ENCODE measurements at regions not wholly inside any gene's neighbourhood (a gene's known extent, or its start where the extent isn't known, plus 50 kb on each side); places are given as distances from the start of the nearest gene placed in this dataset.

GRCh38 chr16:79534143-79534542 lies 66.4 kb downstream of the MAF start:
- Mint-ChIP-seq H3K27ac (ENCODE audit: unreplicated experiment) (no peak overlapping the region), H3K4me1 (ENCODE audit: low read depth, unreplicated experiment) (peaks cover 9% of the 10 kb centered on the region), H3K4me3 (ENCODE audit: unreplicated experiment) (no peak overlapping the region), H3K36me3 (ENCODE audit: low read depth, unreplicated experiment) (no peaks in the 10 kb centered on the region), H3K9me3 (ENCODE audit: unreplicated experiment) (no peaks in the 10 kb centered on the region), H3K27me3 (ENCODE audit: low read depth, unreplicated experiment) (no peaks in the 10 kb centered on the region)
- Histone ChIP-seq H3K9ac (ENCODE audit: low read length) (no peak overlapping the region), H3K27me3 (ENCODE audit: insufficient read depth, low read length) (no peaks in the 10 kb centered on the region), H4K20me1 (ENCODE audit: insufficient read depth, low read length) (no peaks in the 10 kb centered on the region), H3K79me2 (ENCODE audit: insufficient read depth, low read length) (no peaks in the 10 kb centered on the region), H3K9me3 (ENCODE audit: insufficient read depth, low read depth, low read length) (no peaks in the 10 kb centered on the region), H2AFZ (ENCODE audit: low read depth, low read length) (no peak overlapping the region), H3K4me3 (ENCODE audit: insufficient read depth, low read depth, low read length) (no peak overlapping the region), H3K27ac (ENCODE audit: low read depth, low read length) (no peak overlapping the region), H3K4me1 (ENCODE audit: insufficient read depth, low read length) (no peaks in the 10 kb centered on the region), H3K4me2 (ENCODE audit: low read length) (no peak overlapping the region), H3K36me3 (ENCODE audit: insufficient read depth, low read length) (no peaks in the 10 kb centered on the region)
- DNase-seq (ENCODE audit: low read depth) (no peak), FAIRE-seq (no peak)
- no peak for TF ChIP-seq EZH2 (IDR thresholded peaks at IDR 0.05; ENCODE audit: insufficient read depth, low read length)
- no peak for TF ChIP-seq CTCF (IDR thresholded peaks at IDR 0.05; ENCODE audit: insufficient read depth, low read depth, low read length)

GRCh38 chr16:79533292-79533691 lies 67.2 kb downstream of the MAF start:
- Histone ChIP-seq H3K9ac (ENCODE audit: low read length) (no peak overlapping the region), H2AFZ (ENCODE audit: low read depth, low read length) (no peak overlapping the region), H3K9me3 (ENCODE audit: insufficient read depth, low read depth, low read length) (no peaks in the 10 kb centered on the region), H3K79me2 (ENCODE audit: insufficient read depth, low read length) (no peaks in the 10 kb centered on the region), H3K4me2 (ENCODE audit: low read length) (no peak overlapping the region), H4K20me1 (ENCODE audit: insufficient read depth, low read length) (no peaks in the 10 kb centered on the region), H3K4me3 (ENCODE audit: insufficient read depth, low read depth, low read length) (no peak overlapping the region), H3K27me3 (ENCODE audit: insufficient read depth, low read length) (no peaks in the 10 kb centered on the region), H3K36me3 (ENCODE audit: insufficient read depth, low read length) (no peaks in the 10 kb centered on the region), H3K27ac (ENCODE audit: low read depth, low read length) (no peak overlapping the region), H3K4me1 (ENCODE audit: insufficient read depth, low read length) (no peaks in the 10 kb centered on the region)
- peaks cover 9% of the 10 kb centered on the region for H3K4me1 Mint-ChIP-seq (ENCODE audit: low read depth, unreplicated experiment)
- no peaks in the 10 kb centered on the region for H3K27me3 Mint-ChIP-seq (ENCODE audit: low read depth, unreplicated experiment)
- no peaks in the 10 kb centered on the region for H3K9me3 Mint-ChIP-seq (ENCODE audit: unreplicated experiment)
- no peaks in the 10 kb centered on the region for H3K36me3 Mint-ChIP-seq (ENCODE audit: low read depth, unreplicated experiment)
- no peak overlapping the region for H3K27ac Mint-ChIP-seq (ENCODE audit: unreplicated experiment)
- no peak for FAIRE-seq
- no peak overlapping the region for H3K4me3 Mint-ChIP-seq (ENCODE audit: unreplicated experiment)
- no peak for DNase-seq (ENCODE audit: low read depth)
- TF ChIP-seq CTCF (IDR thresholded peaks at IDR 0.05; ENCODE audit: insufficient read depth, low read depth, low read length) (no peak), EZH2 (IDR thresholded peaks at IDR 0.05; ENCODE audit: insufficient read depth, low read length) (no peak)

GRCh38 chr16:79532785-79533184 lies 67.8 kb downstream of the MAF start:
- Histone ChIP-seq H4K20me1 (ENCODE audit: insufficient read depth, low read length) (no peaks in the 10 kb centered on the region), H3K9me3 (ENCODE audit: insufficient read depth, low read depth, low read length) (no peaks in the 10 kb centered on the region), H3K4me3 (ENCODE audit: insufficient read depth, low read depth, low read length) (no peak overlapping the region), H3K79me2 (ENCODE audit: insufficient read depth, low read length) (no peaks in the 10 kb centered on the region), H3K36me3 (ENCODE audit: insufficient read depth, low read length) (no peaks in the 10 kb centered on the region), H3K27ac (ENCODE audit: low read depth, low read length) (no peak overlapping the region), H3K27me3 (ENCODE audit: insufficient read depth, low read length) (no peaks in the 10 kb centered on the region), H3K9ac (ENCODE audit: low read length) (no peak overlapping the region), H3K4me1 (ENCODE audit: insufficient read depth, low read length) (no peaks in the 10 kb centered on the region), H2AFZ (ENCODE audit: low read depth, low read length) (no peak overlapping the region), H3K4me2 (ENCODE audit: low read length) (no peak overlapping the region)
- no peaks in the 10 kb centered on the region for H3K36me3 Mint-ChIP-seq (ENCODE audit: low read depth, unreplicated experiment)
- no peak overlapping the region for H3K27ac Mint-ChIP-seq (ENCODE audit: unreplicated experiment)
- FAIRE-seq (no peak), DNase-seq (ENCODE audit: low read depth) (no peak)
- H3K9me3 Mint-ChIP-seq (ENCODE audit: unreplicated experiment): no peaks in the 10 kb centered on the region
- H3K27me3 Mint-ChIP-seq (ENCODE audit: low read depth, unreplicated experiment): no peaks in the 10 kb centered on the region
- TF ChIP-seq EZH2 (IDR thresholded peaks at IDR 0.05; ENCODE audit: insufficient read depth, low read length) (no peak), CTCF (IDR thresholded peaks at IDR 0.05; ENCODE audit: insufficient read depth, low read depth, low read length) (no peak)
- peaks cover 9% of the 10 kb centered on the region for H3K4me1 Mint-ChIP-seq (ENCODE audit: low read depth, unreplicated experiment)
- no peak overlapping the region for H3K4me3 Mint-ChIP-seq (ENCODE audit: unreplicated experiment)
